ENCODE measurements at regions not wholly inside any gene's neighbourhood (a gene's known extent, or its start where the extent isn't known, plus 50 kb on each side); places are given as distances from the start of the nearest gene placed in this dataset.

DNA sequence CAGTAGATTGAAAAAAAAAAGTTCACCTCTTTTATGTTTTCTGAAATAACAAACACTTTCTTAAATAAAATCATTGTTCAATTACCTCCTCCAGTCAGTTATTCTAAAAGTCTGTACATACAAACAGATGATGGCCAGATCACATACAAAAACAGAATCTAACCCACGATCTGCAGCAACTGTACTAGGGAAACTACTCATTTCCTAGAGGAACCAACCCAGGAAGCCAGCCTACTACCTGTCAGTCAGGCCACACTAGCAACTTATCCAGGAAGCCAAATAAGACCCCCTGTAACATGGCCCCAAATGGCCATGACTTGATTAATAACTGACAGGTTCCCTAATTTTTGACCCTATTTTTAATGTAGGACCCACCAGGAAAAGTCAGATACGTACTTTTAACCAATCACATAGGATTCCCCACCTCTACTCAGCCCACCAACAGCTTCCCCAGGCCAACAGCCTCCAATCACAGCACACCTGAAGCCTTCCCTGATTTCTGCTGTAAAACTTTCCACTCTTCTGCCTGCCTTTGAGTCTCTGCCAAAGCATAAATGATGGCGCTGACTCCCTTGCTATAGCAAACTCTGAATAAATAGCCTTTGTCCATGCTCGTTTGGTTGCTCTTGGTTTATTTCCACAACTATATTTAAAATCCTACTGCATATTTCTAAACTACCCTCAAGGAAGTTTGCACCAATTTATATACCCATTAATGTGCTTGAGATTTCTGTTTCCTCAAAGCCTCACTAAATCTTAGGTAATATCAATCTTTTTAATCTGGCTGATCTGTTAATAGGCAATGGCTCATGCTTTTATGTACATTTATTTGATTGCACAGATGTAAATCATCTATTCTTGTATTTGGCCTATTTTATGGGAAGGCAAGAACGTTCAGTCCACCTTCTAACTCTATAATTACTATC, 486.4 kb downstream of the FBXO15 start:
- Mint-ChIP-seq H3K4me3 (no peak overlapping the region), H3K27ac (no peak overlapping the region), H3K36me3 (ENCODE audit: low read depth) (no peaks in the 10 kb centered on the region), H3K4me1 (no peaks in the 10 kb centered on the region), H3K27me3 (ENCODE audit: insufficient read depth) (no peaks in the 10 kb centered on the region), H3K9me3 (no peaks in the 10 kb centered on the region)
- Histone ChIP-seq H3K4me1 (ENCODE audit: control insufficient read depth, insufficient read depth, low read length) (no peaks in the 10 kb centered on the region), H3K36me3 (ENCODE audit: control insufficient read depth, insufficient read depth, low read length) (no peaks in the 10 kb centered on the region), H3K9ac (ENCODE audit: extremely low read depth, low read length, poor library complexity, severe bottlenecking) (no peak overlapping the region), H3K27ac (ENCODE audit: low read depth, low read length) (no peak overlapping the region), H3K27me3 (ENCODE audit: control insufficient read depth, insufficient read depth, low read length, poor library complexity, severe bottlenecking) (no peaks in the 10 kb centered on the region), H3K9me3 (ENCODE audit: control insufficient read depth, low read length) (no peaks in the 10 kb centered on the region), H3K4me3 (ENCODE audit: low read length) (no peak overlapping the region)
- TF ChIP-seq CTCF (conservative IDR thresholded peaks at IDR 0.05), result no peak
- WGBS, 2 experiments (ENCODE audit: insufficient coverage in 1 of 2, insufficient read length in 1 of 2), result 86 to 89% methylated on average over 3 to 5 of the region's 5 CpGs
- DNase-seq, result no peak

GRCh38 chr18:73656691-73657090, 490.9 kb downstream of the FBXO15 start:
- no peak overlapping the region for H3K27ac ChIP-seq (ENCODE audit: low read depth, low read length)
- Mint-ChIP-seq H3K4me1 (no peaks in the 10 kb centered on the region), H3K27ac (no peak overlapping the region), H3K36me3 (ENCODE audit: low read depth) (no peaks in the 10 kb centered on the region), H3K27me3 (ENCODE audit: insufficient read depth) (no peaks in the 10 kb centered on the region), H3K4me3 (no peak overlapping the region), H3K9me3 (no peaks in the 10 kb centered on the region)
- no peak overlapping the region for H3K9ac ChIP-seq (ENCODE audit: extremely low read depth, low read length, poor library complexity, severe bottlenecking)
- no peaks in the 10 kb centered on the region for H3K9me3 ChIP-seq (ENCODE audit: control insufficient read depth, low read length)
- H3K27me3 ChIP-seq (ENCODE audit: control insufficient read depth, insufficient read depth, low read length, poor library complexity, severe bottlenecking), result no peaks in the 10 kb centered on the region
- no peak for TF ChIP-seq CTCF (conservative IDR thresholded peaks at IDR 0.05)
- H3K36me3 ChIP-seq (ENCODE audit: control insufficient read depth, insufficient read depth, low read length), result no peaks in the 10 kb centered on the region
- H3K4me1 ChIP-seq (ENCODE audit: control insufficient read depth, insufficient read depth, low read length), result no peaks in the 10 kb centered on the region
- no peak overlapping the region for H3K4me3 ChIP-seq (ENCODE audit: low read length)
- no peak for DNase-seq

- no peak for DNase-seq
- Histone ChIP-seq H3K4me1 (ENCODE audit: control insufficient read depth, insufficient read depth, low read length) (no peaks in the 10 kb centered on the region), H3K9ac (ENCODE audit: extremely low read depth, low read length, poor library complexity, severe bottlenecking) (no peak overlapping the region), H3K36me3 (ENCODE audit: control insufficient read depth, insufficient read depth, low read length) (no peaks in the 10 kb centered on the region), H3K9me3 (ENCODE audit: control insufficient read depth, low read length) (no peaks in the 10 kb centered on the region), H3K27ac (ENCODE audit: low read depth, low read length) (no peak overlapping the region), H3K27me3 (ENCODE audit: control insufficient read depth, insufficient read depth, low read length, poor library complexity, severe bottlenecking) (no peaks in the 10 kb centered on the region), H3K4me3 (ENCODE audit: low read length) (no peak overlapping the region)
- H3K9me3 Mint-ChIP-seq, result no peaks in the 10 kb centered on the region
- H3K27me3 Mint-ChIP-seq (ENCODE audit: insufficient read depth), result no peaks in the 10 kb centered on the region
- H3K36me3 Mint-ChIP-seq (ENCODE audit: low read depth), result no peaks in the 10 kb centered on the region
- no peaks in the 10 kb centered on the region for H3K4me1 Mint-ChIP-seq
- TF ChIP-seq CTCF (conservative IDR thresholded peaks at IDR 0.05), result no peak
- 89 to 90% methylated on average over 3 of the region's 4 CpGs for WGBS, 2 experiments (ENCODE audit: insufficient coverage in 1 of 2, insufficient read length in 1 of 2)
- no peak overlapping the region for H3K4me3 Mint-ChIP-seq
- H3K27ac Mint-ChIP-seq, result no peak overlapping the region
These were observed 493.8 kb downstream of the FBXO15 start for GRCh38 chr18:73653827-73654226.
